ENCODE measurements at regions not wholly inside any gene's neighbourhood (a gene's known extent, or its start where the extent isn't known, plus 50 kb on each side); places are given as distances from the start of the nearest gene placed in this dataset.

DNA sequence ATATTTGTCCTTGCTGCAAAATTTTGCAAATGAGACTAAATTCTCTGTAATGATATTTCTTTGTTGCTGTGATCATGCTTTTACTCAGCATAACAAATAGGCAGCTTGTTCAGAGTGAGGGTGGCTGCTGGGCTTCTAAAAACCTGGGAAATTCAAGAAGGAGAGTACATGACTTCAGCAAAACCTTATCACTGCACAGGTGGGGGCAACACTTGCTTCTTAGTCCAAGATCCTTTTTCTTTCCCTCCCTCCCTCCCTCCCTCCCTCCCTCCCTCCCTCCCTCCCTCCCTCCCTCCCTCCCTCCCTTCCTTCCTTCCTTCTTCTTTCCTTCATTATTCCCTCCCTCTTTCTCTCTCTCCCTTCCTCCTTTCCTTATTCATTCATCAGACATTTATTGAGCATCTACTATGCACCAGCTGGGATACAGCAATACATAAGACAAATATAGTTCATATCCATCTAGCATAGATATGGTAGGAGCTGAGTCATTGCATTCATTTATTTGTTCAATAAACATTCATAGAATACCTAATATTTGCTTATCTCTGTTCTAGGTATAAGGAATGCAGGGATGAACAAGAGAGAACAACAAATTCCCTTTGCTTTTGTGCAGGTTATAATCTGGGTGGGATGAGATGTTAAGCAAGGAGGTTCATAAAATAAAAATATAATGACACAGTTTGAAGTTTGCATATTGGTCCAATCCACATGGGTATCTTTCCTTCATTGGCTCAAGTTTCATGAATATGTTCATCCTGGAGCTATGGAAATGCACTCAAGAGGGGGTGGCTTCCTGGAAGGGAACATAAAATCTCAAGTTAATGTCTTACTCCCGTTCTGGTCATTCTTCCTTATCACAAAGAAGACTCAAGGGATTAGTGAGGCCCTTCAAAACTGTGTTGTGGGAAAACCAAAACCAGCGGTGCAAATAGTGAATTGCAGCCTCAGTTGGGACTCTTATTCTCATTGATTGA lies 210.7 kb downstream of the PDCD6IP start:
- no peak for DNase-seq (ENCODE audit: low read depth in 1 of 2, low spot score in 2 of 2)
- Histone ChIP-seq H3K27ac (no peak overlapping the region), H3K4me1 (replicated peaks) (peaks cover 61% of the 10 kb centered on the region), H3K36me3 (no peaks in the 10 kb centered on the region), H3K9me3 (replicated peaks) (no peaks in the 10 kb centered on the region), H3K27me3 (replicated peaks) (no peaks in the 10 kb centered on the region), H3K4me3 (no peak overlapping the region)

DNA sequence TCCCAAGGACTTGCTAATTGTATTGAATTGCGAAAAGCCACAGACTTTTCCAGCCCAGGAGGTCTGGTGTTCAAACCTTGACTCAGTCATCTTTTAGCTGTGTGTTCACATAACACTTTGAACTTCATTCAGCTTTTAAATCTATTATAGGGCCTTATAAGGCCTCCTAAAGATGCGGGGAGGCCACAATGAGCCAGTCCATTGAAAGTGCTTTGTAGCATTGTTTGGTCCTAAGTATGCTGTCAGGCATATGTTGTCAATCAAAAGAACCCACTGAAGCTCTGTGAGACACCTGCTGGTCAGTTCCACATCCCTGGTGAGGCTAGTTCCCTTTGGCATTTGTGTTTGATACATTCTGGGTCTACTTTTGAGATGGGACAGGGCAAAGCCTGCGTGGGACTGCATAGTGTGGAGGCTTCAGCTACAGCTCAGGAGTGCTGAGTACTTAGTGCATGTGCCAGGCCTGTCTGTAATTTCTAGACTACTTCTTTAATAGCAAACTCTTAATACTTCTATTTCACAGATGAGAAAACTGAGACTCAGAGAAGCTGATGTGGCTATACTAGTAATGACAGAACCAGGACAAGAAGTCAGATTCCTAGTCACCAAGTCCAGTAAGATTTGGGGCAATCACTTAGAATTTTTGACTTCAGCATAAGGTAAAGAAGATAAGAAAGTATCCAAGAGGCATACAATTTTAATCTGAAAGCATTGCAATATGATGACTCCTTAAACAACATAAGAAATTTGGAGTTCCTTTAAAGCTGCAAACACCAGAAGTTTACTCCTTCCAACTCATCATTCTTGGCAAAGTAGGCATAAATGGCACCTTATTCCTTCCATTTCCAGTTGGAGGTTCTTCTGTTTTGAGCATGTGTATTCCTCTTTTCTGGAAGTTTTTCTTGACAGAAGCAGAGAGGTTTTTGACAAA lies 213.0 kb downstream of the PDCD6IP start:
- H3K36me3 ChIP-seq = no peaks in the 10 kb centered on the region
- H3K27me3 ChIP-seq (replicated peaks) = no peaks in the 10 kb centered on the region
- peak; percentile 42 to 64 for DNase-seq (ENCODE audit: low read depth in 1 of 2, low spot score in 2 of 2)
- no peak overlapping the region for H3K4me3 ChIP-seq
- H3K9me3 ChIP-seq (replicated peaks) = no peaks in the 10 kb centered on the region
- peaks cover 49% of the 10 kb centered on the region for H3K4me1 ChIP-seq (replicated peaks)
- H3K27ac ChIP-seq = peak overlapping the region; percentile 63

DNA sequence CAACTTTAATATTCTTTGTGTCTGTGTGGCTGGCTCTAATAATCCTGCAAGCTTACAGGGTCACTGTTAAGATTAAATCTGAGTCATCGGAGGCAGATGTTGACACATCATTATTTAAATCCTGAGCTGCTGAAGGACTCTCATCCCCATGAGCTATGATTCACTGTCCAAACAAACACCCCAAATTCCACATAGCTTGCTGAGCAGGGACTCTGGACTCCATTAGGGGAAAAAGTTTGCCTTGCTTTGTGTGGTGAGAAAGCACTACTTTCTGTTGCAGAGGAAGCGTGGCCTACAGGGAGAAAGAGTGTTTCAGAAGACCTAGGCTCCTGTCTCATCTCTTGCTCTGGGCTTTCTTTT lies 213.7 kb downstream of the PDCD6IP start:
- Histone ChIP-seq H3K4me1 (replicated peaks) (peaks cover 47% of the 10 kb centered on the region), H3K9me3 (replicated peaks) (no peaks in the 10 kb centered on the region), H3K27ac (peak overlapping the region; percentile 72), H3K4me3 (no peak overlapping the region), H3K36me3 (no peaks in the 10 kb centered on the region), H3K27me3 (replicated peaks) (no peaks in the 10 kb centered on the region)
- peak; percentile 80 to 92 for DNase-seq (ENCODE audit: low read depth in 1 of 2, low spot score in 2 of 2)

- Histone ChIP-seq H3K4me3 (no peak overlapping the region), H3K36me3 (no peaks in the 10 kb centered on the region), H3K27me3 (replicated peaks) (no peaks in the 10 kb centered on the region), H3K4me1 (replicated peaks) (peaks cover 39% of the 10 kb centered on the region), H3K27ac (no peak overlapping the region), H3K9me3 (replicated peaks) (no peaks in the 10 kb centered on the region)
- no peak for DNase-seq (ENCODE audit: low read depth in 1 of 2, low spot score in 2 of 2)
Measured at GRCh38 chr3:34013818-34014570, 215.6 kb downstream of the PDCD6IP start.

DNA sequence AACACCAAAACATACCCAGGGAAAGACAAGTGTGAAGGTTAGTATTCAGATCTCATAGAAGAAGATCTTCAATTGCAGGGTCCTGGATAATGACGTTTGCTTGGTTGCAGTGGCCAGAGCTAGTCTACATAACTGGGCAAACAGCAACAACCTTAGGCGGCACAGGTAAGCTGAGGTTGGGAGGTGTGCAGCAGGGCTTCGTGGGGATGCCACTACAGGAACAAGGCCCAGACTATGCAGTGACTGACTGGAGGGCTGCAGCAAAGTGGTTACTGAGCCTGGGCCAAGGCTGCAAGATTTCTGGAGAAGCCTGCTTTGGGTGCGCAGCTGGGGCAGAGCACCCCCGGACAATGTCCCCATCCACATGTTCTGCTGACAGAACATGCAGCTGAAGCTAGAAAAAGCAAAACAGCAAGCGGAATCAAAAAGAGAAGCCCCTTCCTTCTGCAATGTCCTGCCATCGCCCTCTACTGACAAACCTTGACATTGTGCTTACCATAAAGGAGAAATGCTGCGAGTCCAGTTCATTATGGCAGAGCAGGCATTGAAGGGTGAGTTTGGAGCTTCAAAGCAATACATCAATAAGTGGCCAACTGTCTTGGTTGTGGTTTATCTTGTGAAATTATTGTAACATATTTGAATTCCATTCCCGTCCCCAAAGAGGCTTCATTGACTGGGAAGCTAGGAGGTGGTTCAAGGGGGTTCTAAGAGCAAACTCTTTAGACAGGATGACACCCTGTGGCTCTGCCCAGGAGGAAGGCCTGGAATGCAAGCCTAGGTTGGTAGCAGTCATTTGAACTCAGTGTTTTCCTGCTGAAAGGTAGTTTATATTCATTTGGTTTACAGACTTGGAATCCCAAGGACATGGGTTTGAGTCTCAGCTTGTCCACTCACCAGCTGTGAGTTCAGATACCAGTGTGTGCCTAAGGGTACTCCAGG lies 217.0 kb downstream of the PDCD6IP start:
- DNase-seq (ENCODE audit: low read depth in 1 of 2, low spot score in 2 of 2) = no peak
- H3K4me1 ChIP-seq (replicated peaks) = peaks cover 33% of the 10 kb centered on the region
- H3K27me3 ChIP-seq (replicated peaks) = no peaks in the 10 kb centered on the region
- H3K36me3 ChIP-seq = no peaks in the 10 kb centered on the region
- H3K27ac ChIP-seq = no peak overlapping the region
- no peak overlapping the region for H3K4me3 ChIP-seq
- no peaks in the 10 kb centered on the region for H3K9me3 ChIP-seq (replicated peaks)

DNA sequence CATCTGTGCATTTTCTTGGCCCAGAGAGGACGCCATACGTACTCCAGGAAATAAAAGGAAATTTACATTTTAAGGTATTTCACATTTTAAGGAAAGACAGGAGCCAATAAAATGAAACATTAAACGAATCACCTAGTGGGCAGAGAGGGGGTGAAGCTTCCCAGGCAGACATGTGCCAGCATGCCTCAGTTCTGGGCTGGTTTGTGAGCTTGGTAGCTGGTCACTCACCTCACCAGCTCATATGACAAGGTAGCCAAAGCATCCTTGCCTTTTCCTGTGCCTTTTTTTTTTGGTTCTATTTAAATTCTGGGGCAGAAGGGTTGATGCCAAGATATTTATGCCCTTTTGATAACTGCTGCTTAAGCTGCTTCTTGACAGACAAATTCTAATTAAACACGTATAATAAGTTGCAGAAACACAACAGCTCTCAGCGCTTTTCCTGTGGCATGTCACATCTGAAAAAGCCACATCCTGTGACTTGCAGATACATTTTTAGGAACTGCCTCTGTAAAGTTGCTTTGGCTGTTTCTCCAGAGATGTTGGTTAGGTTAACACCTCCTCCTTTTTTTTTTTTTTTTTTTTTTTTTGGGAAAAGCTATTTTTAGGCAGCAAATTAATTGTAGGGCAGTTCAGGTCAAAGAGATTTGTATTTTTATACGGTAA lies 218.6 kb downstream of the PDCD6IP start:
- Histone ChIP-seq H3K9me3 (replicated peaks) (no peaks in the 10 kb centered on the region), H3K36me3 (no peaks in the 10 kb centered on the region), H3K27me3 (replicated peaks) (no peaks in the 10 kb centered on the region), H3K4me3 (no peak overlapping the region), H3K4me1 (replicated peaks) (peaks cover 18% of the 10 kb centered on the region), H3K27ac (no peak overlapping the region)
- DNase-seq (ENCODE audit: low read depth in 1 of 2, low spot score in 2 of 2) = no peak

DNA sequence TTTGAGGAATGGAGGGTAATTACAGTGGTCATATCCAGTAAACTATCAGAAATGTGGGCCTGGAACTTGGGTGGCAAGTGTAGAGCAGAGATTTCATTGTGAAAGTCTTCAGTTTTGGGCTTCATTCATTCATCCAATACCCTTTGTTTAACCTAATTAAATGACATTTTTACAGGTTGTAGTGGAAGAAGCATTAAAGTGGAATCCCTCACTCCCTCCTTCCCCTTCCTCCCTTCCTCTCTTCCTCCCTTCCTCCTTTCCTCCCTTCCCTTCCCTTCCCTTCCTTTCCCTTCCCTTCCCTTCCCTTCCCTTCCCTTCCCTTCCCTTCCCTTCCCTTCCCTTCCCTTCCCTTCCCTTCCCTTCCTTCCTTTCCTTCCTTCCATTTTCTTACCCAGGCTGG lies 219.3 kb downstream of the PDCD6IP start:
- no peak for DNase-seq (ENCODE audit: low read depth in 1 of 2, low spot score in 2 of 2)
- Histone ChIP-seq H3K27me3 (replicated peaks) (no peaks in the 10 kb centered on the region), H3K27ac (no peak overlapping the region), H3K4me1 (replicated peaks) (peaks cover 12% of the 10 kb centered on the region), H3K9me3 (replicated peaks) (no peaks in the 10 kb centered on the region), H3K4me3 (no peak overlapping the region), H3K36me3 (no peaks in the 10 kb centered on the region)

DNA sequence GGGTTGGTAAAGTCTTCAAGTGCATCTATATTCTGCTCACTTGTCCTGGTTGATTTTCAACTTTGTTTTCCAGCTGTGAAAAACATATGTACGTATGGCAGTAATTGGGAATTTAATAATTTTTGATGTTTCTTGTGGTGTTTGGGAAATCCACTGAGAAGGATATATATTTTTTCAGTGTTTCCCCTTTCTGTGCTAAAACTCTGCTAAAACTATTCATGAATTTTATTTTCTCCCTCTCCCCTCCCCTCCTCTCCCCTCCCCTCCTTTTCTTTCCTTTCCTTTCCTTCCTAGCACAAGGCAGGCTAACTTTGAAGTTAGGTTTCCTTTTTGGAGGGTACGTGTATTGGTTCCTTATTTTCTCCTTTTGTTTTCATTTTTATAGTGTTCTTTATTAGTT lies 220.7 kb downstream of the PDCD6IP start:
- H3K4me1 ChIP-seq (replicated peaks) = no peaks in the 10 kb centered on the region
- no peaks in the 10 kb centered on the region for H3K36me3 ChIP-seq
- no peaks in the 10 kb centered on the region for H3K9me3 ChIP-seq (replicated peaks)
- no peak overlapping the region for H3K27ac ChIP-seq
- H3K27me3 ChIP-seq (replicated peaks) = no peaks in the 10 kb centered on the region
- no peak for DNase-seq (ENCODE audit: low read depth in 1 of 2, low spot score in 2 of 2)
- H3K4me3 ChIP-seq = no peak overlapping the region

DNA sequence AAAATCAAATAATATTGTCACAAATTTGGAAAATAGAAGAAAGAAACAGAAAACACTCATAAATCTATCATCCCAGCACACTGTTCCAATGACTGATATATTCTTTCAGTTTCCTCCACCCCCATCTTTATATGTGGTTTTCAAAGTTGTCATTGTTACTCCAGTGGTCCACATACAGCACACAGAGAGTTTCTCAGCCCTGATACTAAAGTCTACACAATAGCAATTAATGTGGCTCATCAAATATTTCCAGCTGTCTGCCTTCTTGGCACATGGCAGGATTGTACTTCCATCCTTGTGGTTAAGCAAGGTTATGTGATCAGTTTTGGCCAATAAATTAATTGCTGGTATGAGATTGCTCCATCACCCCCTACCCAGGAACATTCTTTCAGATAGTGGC lies 221.7 kb downstream of the PDCD6IP start:
- H3K36me3 ChIP-seq = no peaks in the 10 kb centered on the region
- H3K4me3 ChIP-seq = no peak overlapping the region
- H3K27me3 ChIP-seq (replicated peaks) = no peaks in the 10 kb centered on the region
- no peaks in the 10 kb centered on the region for H3K4me1 ChIP-seq (replicated peaks)
- no peak overlapping the region for H3K27ac ChIP-seq
- DNase-seq (ENCODE audit: low read depth in 1 of 2, low spot score in 2 of 2) = no peak
- H3K9me3 ChIP-seq (replicated peaks) = no peaks in the 10 kb centered on the region

GRCh38 chr3:34020726-34021680 lies 222.6 kb downstream of the PDCD6IP start:
- Histone ChIP-seq H3K9me3 (replicated peaks) (no peaks in the 10 kb centered on the region), H3K4me3 (no peak overlapping the region), H3K27me3 (replicated peaks) (no peaks in the 10 kb centered on the region), H3K4me1 (replicated peaks) (no peaks in the 10 kb centered on the region), H3K36me3 (no peaks in the 10 kb centered on the region), H3K27ac (no peak overlapping the region)
- no peak for DNase-seq (ENCODE audit: low read depth in 1 of 2, low spot score in 2 of 2)

DNA sequence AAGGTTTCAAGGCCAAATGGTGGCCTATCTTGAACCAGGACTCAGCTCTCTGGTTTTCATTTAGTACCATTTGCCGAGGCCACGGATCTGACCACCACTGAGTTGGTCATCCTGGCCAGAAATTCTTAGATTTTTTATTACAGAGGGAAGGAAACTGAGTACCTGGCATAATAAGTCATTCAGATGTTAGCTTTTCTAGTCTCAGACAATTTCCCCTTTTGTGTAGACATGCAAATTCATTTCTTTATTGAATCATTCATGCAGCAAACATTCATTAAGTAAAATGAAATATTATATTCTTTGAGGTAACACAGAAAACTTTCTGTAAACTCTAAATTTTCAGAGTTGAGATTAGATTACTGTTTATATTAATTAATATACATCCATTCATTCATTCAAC lies 223.7 kb downstream of the PDCD6IP start:
- H3K4me1 ChIP-seq (replicated peaks) = no peaks in the 10 kb centered on the region
- DNase-seq (ENCODE audit: low read depth in 1 of 2, low spot score in 2 of 2) = no peak
- H3K27ac ChIP-seq = no peak overlapping the region
- H3K4me3 ChIP-seq = no peak overlapping the region
- H3K36me3 ChIP-seq = no peaks in the 10 kb centered on the region
- H3K9me3 ChIP-seq (replicated peaks) = no peaks in the 10 kb centered on the region
- H3K27me3 ChIP-seq (replicated peaks) = no peaks in the 10 kb centered on the region
